HG03103 (cell line): ENCODE measurements at regions not wholly inside any gene's neighbourhood (a gene's known extent, or its start where the extent isn't known, plus 50 kb on each side); places are given as distances from the start of the nearest gene placed in this dataset.
A peak's percentile ranks its signal among the peaks of the same experiment; 100 is the strongest.
"Not testable (repeated sequence)": the region's sequence is repeated elsewhere in the genome, so short reads cannot be mapped to it uniquely, and the experiment has no call there.

ENCODE experiments used
- ATAC-seq: cut with Tn5 transposase; IDR thresholded peaks from one replicate; pipeline ENCODE4 v1.9.1; 2021; ENCODE audit warnings: low read depth; ENCODE audit not compliant: unreplicated experiment

GRCh38 chr10:60524541-60524940, 134.9 kb upstream of the ANK3 start:
- ATAC-seq: no peak

- ATAC-seq: not testable (repeated sequence)
Measured at GRCh38 chr10:60523371-60523770, 133.7 kb upstream of the ANK3 start.

- no peak for ATAC-seq
Measured at GRCh38 chr10:60522617-60523016, 132.9 kb upstream of the ANK3 start.

DNA sequence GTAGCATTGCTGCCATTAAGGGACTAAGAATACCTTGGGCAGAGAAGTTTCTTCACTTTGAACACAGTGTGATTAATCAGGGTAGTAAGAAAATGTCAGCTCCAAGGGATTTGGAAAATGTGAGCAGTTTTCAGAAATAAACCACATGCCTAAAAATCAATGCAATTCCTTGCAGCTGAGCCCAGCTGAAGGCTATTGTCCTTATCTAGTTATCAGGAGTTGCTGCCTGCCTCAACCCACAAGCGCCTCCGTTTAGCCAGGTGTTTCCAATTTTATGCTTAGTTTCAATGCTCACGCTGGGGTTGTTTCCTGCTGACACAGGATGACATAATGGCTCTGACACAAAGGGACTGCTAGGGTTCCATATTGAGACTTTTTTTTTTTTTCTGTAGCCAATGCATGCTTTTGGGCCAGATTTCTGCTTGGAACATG, 132.3 kb upstream of the ANK3 start:
- ATAC-seq: no peak

- ATAC-seq: no peak
Measured at GRCh38 chr10:60518745-60519144, 129.1 kb upstream of the ANK3 start.

GRCh38 chr10:60517805-60518204, 128.1 kb upstream of the ANK3 start:
- ATAC-seq: no peak

GRCh38 chr10:60513281-60513680, 123.6 kb upstream of the ANK3 start:
- peak; percentile 77 for ATAC-seq

DNA sequence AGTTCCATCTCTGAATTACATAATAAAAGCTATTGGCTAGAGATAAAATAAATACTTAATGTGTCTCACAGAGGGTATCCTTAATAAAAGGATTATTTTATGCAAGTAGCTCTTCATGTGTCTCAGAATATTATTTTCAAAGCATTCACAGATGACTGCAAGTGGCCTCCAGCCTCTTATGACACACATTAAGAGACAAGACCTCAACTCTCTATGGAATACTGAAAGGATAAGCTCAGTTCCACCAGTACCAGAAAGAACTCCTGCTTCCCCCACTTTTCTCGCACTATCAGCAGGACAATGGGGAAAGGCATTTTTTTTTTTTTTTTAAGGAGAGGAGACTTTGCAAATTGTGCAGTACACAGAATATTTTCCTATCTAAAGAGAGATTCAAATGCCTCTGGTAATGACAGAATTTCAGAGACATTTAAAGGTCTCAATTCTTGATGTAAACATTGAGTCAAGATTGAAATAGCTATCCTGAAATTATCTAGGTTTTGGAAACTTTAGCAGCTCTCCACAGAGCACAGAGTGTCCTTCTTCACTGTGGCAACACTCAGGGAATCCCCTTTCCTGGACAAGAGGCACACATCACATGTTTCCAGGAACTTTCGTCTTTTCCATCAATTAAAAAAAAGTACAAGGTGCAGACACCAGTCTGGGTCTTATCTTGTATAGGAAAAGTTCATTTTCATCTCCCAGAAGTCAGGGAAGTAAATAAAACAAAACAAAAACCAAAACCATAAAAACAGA, 122.0 kb upstream of the ANK3 start:
- no peak for ATAC-seq

GRCh38 chr10:60508831-60509230, 119.2 kb upstream of the ANK3 start:
- no peak for ATAC-seq

GRCh38 chr10:60508037-60508436, 118.4 kb upstream of the ANK3 start:
- no peak for ATAC-seq

DNA sequence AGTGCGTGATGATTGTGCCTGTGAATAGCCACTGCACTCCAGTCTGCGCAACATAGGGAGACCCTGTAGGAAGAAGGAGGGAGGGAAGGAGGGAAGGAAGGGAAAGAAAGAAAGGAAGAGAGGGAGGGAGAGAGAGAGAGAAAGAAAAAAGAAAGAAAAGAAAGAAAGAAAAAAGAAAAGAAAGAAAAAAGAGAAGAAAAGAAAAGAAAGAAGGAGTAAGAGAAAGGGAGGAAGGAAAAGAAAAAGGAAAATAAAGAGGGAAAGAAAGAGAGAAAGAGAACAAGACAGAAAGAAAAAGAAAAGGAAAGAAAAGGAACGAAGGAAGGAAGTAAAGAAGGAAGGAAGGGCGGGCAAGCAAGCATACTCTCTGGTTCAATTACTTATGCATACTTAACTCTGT, 112.9 kb upstream of the ANK3 start:
- no peak for ATAC-seq

DNA sequence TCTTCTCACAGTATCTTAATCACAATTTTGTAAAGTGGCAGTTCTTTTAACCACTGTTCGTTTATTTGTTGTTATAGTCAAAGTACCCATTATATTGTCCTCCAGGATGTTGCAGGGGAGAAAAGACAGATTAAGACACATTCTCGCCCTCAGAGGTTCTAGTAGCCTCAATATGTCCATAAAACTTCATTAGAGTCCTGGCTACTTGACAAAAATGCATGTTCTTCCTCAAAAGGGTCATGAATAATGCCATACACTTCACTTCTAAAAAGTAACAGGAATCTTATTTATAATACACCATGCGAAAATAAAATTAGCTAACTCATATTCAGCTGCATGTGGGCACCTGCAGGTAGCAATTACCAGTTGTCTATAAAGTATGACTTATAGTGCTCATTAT, 109.3 kb upstream of the ANK3 start:
- ATAC-seq: no peak

GRCh38 chr10:60497364-60497763, 107.7 kb upstream of the ANK3 start:
- no peak for ATAC-seq

DNA sequence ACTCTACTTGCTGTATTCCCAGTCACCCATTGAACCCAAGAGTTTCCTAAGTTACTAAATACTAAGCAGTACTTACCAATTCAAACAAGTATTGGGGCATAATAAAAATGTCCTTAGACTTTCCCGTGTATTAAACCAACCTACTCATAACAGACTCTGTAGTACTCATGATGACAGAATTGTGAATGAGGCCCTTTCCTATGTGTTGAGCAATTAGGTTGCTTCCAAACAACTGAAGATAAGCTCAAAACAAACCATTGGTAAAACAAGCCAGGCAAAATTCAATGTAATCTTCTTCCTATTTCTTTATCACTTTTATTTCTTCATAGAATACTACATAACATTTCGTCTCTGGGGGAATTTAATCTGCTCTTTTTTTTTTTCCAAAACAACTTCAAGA, 106.5 kb upstream of the ANK3 start:
- ATAC-seq: no peak

DNA sequence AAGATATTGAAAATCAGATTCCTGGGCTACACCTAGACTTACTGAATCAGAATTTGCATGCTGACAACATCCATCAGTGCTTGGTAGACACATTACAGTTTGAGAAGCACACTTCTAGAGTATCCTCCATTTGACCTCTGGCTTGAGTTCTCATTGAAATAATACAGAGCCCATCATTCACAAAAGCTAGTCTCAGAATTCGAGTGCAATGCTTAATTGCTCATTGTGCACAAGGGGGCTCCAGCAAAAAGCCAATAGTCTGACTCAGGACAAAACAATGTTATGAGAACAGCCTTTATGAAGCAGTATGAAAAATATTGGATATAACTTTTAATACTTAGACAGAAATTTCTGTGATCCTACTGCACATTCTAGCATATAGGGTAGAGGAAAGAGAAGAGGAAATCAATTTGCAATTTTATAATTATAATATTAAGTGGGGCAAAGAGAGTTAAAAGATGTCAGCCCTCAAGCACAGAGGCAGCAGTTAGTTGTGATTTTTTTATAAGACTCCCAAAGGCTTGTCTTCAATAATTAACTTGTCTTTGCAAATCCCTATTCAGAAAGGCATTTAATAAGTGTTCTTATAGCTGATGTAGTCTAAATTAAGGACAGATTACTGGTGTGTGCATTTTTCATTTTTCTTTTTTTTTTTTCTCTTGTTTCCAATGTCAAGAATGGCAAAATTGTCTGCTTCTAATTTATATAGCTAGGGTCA, 105.8 kb upstream of the ANK3 start:
- no peak for ATAC-seq

GRCh38 chr10:60494774-60495173, 105.1 kb upstream of the ANK3 start:
- ATAC-seq: no peak

- ATAC-seq: no peak
Measured at GRCh38 chr10:60491162-60491561, 101.5 kb upstream of the ANK3 start.

DNA sequence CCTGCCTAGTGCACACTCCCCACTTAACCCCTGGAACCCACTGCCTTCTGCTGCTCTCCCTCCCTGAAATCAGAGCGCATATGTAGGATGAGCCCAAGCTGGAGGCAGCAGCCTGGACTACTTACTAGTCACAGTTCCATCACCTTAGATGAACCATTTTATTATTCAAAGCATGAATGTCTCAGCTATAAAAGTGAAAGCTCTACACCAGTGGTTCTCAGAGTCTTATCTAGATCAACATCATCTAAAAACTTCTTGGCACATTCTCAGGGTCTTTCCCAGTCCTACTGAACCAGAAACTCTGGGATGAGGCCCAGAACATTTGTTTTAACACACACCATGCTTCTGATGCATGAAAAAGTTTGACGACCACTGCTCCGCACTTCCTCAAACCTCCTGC, 100.3 kb upstream of the ANK3 start:
- ATAC-seq: no peak

- ATAC-seq: no peak
Measured at GRCh38 chr10:60488111-60488669, 98.5 kb upstream of the ANK3 start.

DNA sequence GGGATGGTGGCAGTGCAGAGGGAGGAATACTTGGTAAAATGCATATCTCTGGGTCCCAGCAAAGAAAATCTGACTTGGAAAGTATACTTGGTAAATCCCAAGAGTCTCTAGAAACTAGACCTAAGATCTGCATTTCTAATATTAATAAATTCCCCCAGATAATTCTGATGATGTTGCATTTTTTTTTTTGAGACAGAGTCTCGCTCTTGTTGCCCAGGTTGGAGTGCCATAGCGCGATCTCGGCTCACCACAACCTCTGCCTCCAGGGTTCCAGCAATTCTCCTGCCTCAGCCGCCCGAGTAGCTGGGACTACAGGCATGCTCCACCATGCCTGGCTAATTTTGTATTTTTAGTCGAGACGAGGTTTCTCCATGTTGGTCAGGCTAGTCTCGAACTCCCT, 97.9 kb upstream of the ANK3 start:
- no peak for ATAC-seq

DNA sequence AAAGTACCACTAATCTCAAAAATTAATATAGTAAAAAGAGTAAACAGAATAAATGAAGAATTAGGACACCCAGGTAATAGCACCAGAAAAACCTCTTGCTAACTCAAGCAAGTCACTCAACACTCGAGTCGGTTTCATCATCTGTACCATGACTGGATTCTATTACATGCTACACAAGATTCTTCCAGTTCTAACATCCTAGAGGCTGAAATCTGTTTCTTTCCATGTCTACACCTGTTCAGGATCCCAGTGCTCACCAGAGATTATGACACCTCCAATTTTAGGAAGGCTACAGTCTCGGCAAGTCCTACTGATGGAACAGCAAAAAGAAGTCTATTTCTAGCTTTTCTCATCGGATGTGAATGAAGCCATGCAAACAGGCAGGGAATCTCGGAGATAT, 95.3 kb upstream of the ANK3 start:
- no peak for ATAC-seq
